ENCODE measurements at regions not wholly inside any gene's neighbourhood (a gene's known extent, or its start where the extent isn't known, plus 50 kb on each side); places are given as distances from the start of the nearest gene placed in this dataset.

DNA sequence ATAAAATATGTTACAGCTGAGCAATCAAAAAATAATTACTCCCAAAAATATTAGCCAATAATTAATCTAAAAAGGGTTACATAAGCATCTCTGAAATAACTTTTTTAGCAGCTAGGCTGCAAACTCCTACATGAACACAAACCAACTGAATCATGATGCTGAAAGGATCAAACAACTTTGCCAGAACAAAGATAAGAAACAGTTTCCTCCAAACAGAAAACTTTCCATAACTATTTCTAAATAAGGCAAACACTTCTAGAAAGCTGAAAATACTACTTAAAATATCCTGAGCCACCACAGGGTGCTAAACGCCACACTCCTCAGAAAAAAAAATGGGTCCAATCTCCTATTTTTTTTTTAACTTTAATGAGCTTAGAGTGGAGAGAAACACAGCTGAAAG is 68.6 kb upstream of the ARHGAP32 start:
- H3K27ac Mint-ChIP-seq (ENCODE audit: unreplicated experiment), result no peak overlapping the region

DNA sequence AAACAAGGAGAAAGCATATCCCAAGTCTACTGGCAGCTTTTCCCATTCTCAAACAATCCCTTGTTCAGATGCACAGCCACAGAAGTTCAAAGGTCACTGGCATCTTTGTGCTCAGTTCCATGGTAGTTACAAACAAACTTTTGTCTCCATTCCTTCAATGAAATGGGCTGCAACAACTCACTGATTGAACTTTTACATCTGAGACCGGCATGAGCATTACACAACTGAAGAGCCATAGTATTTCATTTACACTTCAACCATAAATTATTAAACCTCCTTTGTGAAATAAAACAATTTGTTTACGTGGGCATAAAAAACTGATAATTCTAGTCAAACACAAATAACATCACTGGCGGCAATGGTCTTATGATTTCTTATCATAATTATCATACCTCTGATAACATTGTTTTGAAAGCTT is 67.8 kb upstream of the ARHGAP32 start:
- Mint-ChIP-seq H3K27me3 (ENCODE audit: unreplicated experiment) (no peaks in the 10 kb centered on the region), H3K4me3 (ENCODE audit: unreplicated experiment) (no peak overlapping the region), H3K4me1 (ENCODE audit: unreplicated experiment) (peaks cover 10% of the 10 kb centered on the region), H3K27ac (ENCODE audit: unreplicated experiment) (no peak overlapping the region), H3K36me3 (ENCODE audit: unreplicated experiment) (no peaks in the 10 kb centered on the region), H3K9me3 (ENCODE audit: unreplicated experiment) (no peaks in the 10 kb centered on the region)
- TF ChIP-seq, protein P1, sequence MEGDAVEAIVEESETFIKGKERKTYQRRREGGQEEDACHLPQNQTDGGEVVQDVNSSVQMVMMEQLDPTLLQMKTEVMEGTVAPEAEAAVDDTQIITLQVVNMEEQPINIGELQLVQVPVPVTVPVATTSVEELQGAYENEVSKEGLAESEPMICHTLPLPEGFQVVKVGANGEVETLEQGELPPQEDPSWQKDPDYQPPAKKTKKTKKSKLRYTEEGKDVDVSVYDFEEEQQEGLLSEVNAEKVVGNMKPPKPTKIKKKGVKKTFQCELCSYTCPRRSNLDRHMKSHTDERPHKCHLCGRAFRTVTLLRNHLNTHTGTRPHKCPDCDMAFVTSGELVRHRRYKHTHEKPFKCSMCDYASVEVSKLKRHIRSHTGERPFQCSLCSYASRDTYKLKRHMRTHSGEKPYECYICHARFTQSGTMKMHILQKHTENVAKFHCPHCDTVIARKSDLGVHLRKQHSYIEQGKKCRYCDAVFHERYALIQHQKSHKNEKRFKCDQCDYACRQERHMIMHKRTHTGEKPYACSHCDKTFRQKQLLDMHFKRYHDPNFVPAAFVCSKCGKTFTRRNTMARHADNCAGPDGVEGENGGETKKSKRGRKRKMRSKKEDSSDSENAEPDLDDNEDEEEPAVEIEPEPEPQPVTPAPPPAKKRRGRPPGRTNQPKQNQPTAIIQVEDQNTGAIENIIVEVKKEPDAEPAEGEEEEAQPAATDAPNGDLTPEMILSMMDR (IDR thresholded peaks at IDR 0.05), result no peak
- no peak for DNase-seq (ENCODE audit: extremely low spot score, unreplicated experiment)

More for the DNA sequence above, 68.6 kb upstream of the ARHGAP32 start:
- H3K36me3 Mint-ChIP-seq (ENCODE audit: unreplicated experiment), result no peaks in the 10 kb centered on the region
- H3K4me1 Mint-ChIP-seq (ENCODE audit: unreplicated experiment), result peaks cover 9% of the 10 kb centered on the region
- no peaks in the 10 kb centered on the region for H3K27me3 Mint-ChIP-seq (ENCODE audit: unreplicated experiment)
- no peak overlapping the region for H3K4me3 Mint-ChIP-seq (ENCODE audit: unreplicated experiment)
- TF ChIP-seq, protein P1 (IDR thresholded peaks at IDR 0.05), result no peak
- no peak for DNase-seq (ENCODE audit: extremely low spot score, unreplicated experiment)
- no peaks in the 10 kb centered on the region for H3K9me3 Mint-ChIP-seq (ENCODE audit: unreplicated experiment)

DNA sequence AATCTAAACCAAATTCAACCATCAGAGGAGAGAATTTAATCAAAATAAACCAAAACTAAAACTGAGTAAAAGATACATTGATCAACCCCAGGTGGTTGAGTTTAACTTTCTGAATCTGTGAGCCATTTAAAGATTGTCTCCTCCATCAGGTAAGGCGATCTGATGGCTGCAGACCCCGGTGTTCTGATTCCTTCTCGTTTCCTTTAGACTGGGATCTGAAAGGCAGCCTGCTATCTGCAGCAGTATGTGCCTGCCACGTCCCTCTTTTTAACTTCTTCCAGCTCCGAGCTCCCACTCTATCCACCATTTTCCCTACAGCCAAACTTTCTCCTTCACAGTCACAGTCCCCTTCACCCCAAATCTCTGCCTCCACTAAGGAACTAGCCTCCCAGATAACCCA is 66.1 kb upstream of the ARHGAP32 start:
- TF ChIP-seq, protein P1 (IDR thresholded peaks at IDR 0.05), result no peak
- Mint-ChIP-seq H3K4me3 (ENCODE audit: unreplicated experiment) (no peak overlapping the region), H3K27me3 (ENCODE audit: unreplicated experiment) (no peaks in the 10 kb centered on the region), H3K4me1 (ENCODE audit: unreplicated experiment) (peaks cover 10% of the 10 kb centered on the region), H3K36me3 (ENCODE audit: unreplicated experiment) (no peaks in the 10 kb centered on the region), H3K27ac (ENCODE audit: unreplicated experiment) (no peak overlapping the region), H3K9me3 (ENCODE audit: unreplicated experiment) (no peaks in the 10 kb centered on the region)
- DNase-seq (ENCODE audit: extremely low spot score, unreplicated experiment), result no peak

DNA sequence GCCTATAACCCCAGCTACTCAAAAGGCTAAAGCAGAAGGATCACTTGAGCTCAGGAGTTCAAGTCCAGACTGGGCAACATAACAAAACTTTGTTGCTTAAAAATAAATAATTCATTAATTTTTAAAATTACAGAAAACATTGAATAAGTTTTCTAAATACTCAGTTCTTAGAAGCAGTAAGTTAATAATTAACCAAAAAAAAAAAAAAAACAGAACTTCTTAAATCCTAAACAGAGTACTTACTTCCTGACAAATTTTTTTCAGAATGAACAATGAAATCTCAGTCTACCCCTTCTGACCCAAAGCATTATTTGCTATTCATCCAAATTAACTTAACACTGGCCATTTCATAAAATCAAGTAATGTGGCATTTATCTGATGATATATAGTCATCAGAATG is 65.4 kb upstream of the ARHGAP32 start:
- no peaks in the 10 kb centered on the region for H3K36me3 Mint-ChIP-seq (ENCODE audit: unreplicated experiment)
- H3K27me3 Mint-ChIP-seq (ENCODE audit: unreplicated experiment), result no peaks in the 10 kb centered on the region
- H3K4me3 Mint-ChIP-seq (ENCODE audit: unreplicated experiment), result no peak overlapping the region
- H3K9me3 Mint-ChIP-seq (ENCODE audit: unreplicated experiment), result no peaks in the 10 kb centered on the region
- peaks cover 10% of the 10 kb centered on the region for H3K4me1 Mint-ChIP-seq (ENCODE audit: unreplicated experiment)
- no peak for DNase-seq (ENCODE audit: extremely low spot score, unreplicated experiment)
- TF ChIP-seq, protein P1 (IDR thresholded peaks at IDR 0.05), result no peak
- H3K27ac Mint-ChIP-seq (ENCODE audit: unreplicated experiment), result no peak overlapping the region

DNA sequence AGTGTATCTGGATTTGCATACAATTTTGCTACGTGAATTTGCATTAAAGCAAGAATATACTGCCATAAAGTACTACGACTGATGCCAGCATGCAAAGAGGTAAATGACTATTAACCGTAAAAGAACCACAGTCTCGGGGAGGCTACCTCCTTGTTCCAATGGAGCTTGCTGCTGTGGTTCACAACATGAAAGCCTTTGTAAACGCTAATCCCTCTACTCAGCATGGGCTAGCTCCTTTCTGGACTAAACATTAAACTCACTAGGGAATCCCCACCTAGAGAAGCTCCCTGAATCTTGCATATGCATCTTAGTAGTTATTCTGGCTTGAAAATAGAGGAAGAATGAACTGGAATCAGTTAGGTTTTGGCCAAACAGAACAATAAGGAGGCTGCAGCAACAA is 60.5 kb upstream of the ARHGAP32 start:
- no peak for DNase-seq (ENCODE audit: extremely low spot score, unreplicated experiment)
- no peaks in the 10 kb centered on the region for H3K9me3 Mint-ChIP-seq (ENCODE audit: unreplicated experiment)
- no peaks in the 10 kb centered on the region for H3K36me3 Mint-ChIP-seq (ENCODE audit: unreplicated experiment)
- TF ChIP-seq, protein P1 (IDR thresholded peaks at IDR 0.05), result no peak
- H3K4me3 Mint-ChIP-seq (ENCODE audit: unreplicated experiment), result no peak overlapping the region
- peaks cover 28% of the 10 kb centered on the region for H3K4me1 Mint-ChIP-seq (ENCODE audit: unreplicated experiment)
- no peak overlapping the region for H3K27ac Mint-ChIP-seq (ENCODE audit: unreplicated experiment)
- no peaks in the 10 kb centered on the region for H3K27me3 Mint-ChIP-seq (ENCODE audit: unreplicated experiment)

Measured in osteocyte (in vitro differentiated cells).